HUES6 (cell line): ENCODE measurements at regions not wholly inside any gene's neighbourhood (a gene's known extent, or its start where the extent isn't known, plus 50 kb on each side); places are given as distances from the start of the nearest gene placed in this dataset.

Experiments used
- H3K27ac ChIP-seq: 2 replicates; pipeline ENCODE4 v1.7.0; 2013; ENCODE audit warnings: low read depth, mild to moderate bottlenecking, low read length, inconsistent platforms
- H3K27me3 ChIP-seq: 2 replicates; pipeline ENCODE4 v1.6.1; 2013; ENCODE audit warnings: low read length; ENCODE audit not compliant: control insufficient read depth, insufficient read depth
- H3K36me3 ChIP-seq: 2 replicates; pipeline ENCODE4 v1.6.1; 2013; ENCODE audit warnings: low read length; ENCODE audit not compliant: control insufficient read depth, insufficient read depth
- H3K4me1 ChIP-seq: 2 replicates; pipeline ENCODE4 v1.6.1; 2013; ENCODE audit warnings: low read length; ENCODE audit not compliant: control insufficient read depth, insufficient read depth
- H3K4me3 ChIP-seq: 2 replicates; pipeline ENCODE4 v1.5.1; 2013; ENCODE audit warnings: low read depth, low read length
- H3K9ac ChIP-seq: one replicate; pipeline ENCODE4 v1.6.1; 2013; ENCODE audit warnings: mild to moderate bottlenecking, low read length
- H3K9me3 ChIP-seq: 2 replicates; pipeline ENCODE4 v1.6.1; 2013; ENCODE audit warnings: low read depth, low read length; ENCODE audit not compliant: control insufficient read depth, insufficient read depth

DNA sequence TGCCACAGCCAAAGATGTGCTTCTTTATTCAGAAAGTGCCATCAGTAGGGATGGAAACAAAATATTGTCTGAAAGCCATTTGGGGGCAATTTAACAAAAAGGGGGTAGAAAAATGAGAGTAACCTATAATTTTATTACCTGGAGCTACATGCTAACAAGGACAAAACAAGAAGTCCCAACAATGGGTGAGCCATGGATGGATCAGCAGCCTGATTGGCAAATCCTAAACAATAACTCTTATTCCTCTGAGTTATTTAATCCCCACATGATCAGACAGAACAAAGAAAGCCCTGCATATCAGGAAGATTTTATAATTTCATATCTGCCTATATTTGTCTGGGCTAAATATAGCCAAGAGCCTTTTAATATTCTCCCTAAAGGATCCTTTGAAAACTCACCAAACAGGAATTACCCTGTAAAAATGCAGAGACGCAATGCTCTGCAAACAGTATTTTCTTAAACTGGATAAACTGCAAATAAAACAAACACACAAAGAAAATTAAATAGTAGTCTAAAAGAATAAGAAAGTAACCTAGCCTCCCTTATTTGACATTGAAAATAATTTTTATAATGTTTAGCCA lies 483.4 kb downstream of the ZNF608 start:
- H3K4me3 ChIP-seq, result no peak overlapping the region
- peak overlapping the region; percentile 67 for H3K27ac ChIP-seq
- H3K4me1 ChIP-seq, result peaks cover 43% of the 10 kb centered on the region
- H3K27me3 ChIP-seq, result no peaks in the 10 kb centered on the region
- H3K9me3 ChIP-seq, result no peaks in the 10 kb centered on the region
- H3K9ac ChIP-seq, result no peak overlapping the region
- no peaks in the 10 kb centered on the region for H3K36me3 ChIP-seq

- Histone ChIP-seq H3K36me3 (no peaks in the 10 kb centered on the region), H3K27ac (0 out of 2 replicates have a peak overlapping the region, but pooled peaks have one; percentile 67), H3K4me1 (peaks cover 43% of the 10 kb centered on the region), H3K9ac (no peak overlapping the region), H3K9me3 (no peaks in the 10 kb centered on the region), H3K27me3 (no peaks in the 10 kb centered on the region), H3K4me3 (no peak overlapping the region)
These were observed 484.0 kb downstream of the ZNF608 start for GRCh38 chr5:124262470-124262869.

- no peaks in the 10 kb centered on the region for H3K9me3 ChIP-seq
- H3K4me3 ChIP-seq, result no peak overlapping the region
- H3K4me1 ChIP-seq, result peaks cover 46% of the 10 kb centered on the region
- no peak overlapping the region for H3K27ac ChIP-seq
- no peaks in the 10 kb centered on the region for H3K27me3 ChIP-seq
- no peaks in the 10 kb centered on the region for H3K36me3 ChIP-seq
- H3K9ac ChIP-seq, result no peak overlapping the region
These were observed 484.6 kb downstream of the ZNF608 start for GRCh38 chr5:124261848-124262247.

GRCh38 chr5:124260921-124261515 lies 485.4 kb downstream of the ZNF608 start:
- Histone ChIP-seq H3K4me3 (no peak overlapping the region), H3K9ac (no peak overlapping the region), H3K9me3 (no peaks in the 10 kb centered on the region), H3K36me3 (no peaks in the 10 kb centered on the region), H3K27ac (no peak overlapping the region), H3K4me1 (peaks cover 46% of the 10 kb centered on the region), H3K27me3 (no peaks in the 10 kb centered on the region)

DNA sequence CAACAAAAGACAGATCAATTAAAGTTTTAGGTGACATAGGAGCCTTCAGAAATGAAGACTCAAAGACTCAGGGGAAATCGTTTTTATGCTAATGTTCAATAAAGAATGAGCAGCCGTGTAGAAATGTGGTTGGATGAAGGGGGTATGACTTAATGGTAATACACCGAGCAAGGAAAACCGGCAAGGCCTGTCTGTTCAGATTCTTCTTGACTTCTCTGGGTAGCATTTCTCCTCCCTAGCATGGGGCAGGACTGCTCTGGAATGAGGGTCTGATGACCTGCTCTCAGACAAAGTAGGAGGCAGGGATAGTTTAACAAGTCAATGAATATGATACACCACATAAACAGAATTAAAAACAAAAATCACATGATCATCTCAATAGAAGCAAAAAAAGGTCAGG lies 487.4 kb downstream of the ZNF608 start:
- Histone ChIP-seq H3K4me1 (peaks cover 37% of the 10 kb centered on the region), H3K9ac (no peak overlapping the region), H3K27me3 (no peaks in the 10 kb centered on the region), H3K4me3 (no peak overlapping the region), H3K36me3 (no peaks in the 10 kb centered on the region), H3K9me3 (no peaks in the 10 kb centered on the region), H3K27ac (no peak overlapping the region)

DNA sequence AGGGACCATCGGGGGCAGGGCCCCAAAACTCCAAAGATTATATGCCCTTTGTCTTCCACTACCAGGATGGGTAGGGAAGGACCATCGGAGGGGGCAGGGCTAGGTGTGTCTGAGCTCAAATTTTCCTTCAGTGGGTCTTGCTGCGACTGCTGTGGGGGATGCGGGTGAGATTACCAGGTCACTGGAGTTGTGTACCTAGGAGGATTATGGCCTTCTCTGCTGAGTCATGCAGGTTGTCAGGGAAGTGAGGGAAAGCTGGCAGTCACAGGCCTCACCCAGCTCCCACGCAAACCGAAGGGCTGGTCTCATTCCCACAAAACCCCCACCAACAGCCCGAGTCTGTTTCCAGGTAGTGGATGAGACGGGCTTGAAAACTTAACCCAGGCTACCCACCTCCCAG lies 489.4 kb downstream of the ZNF608 start:
- Histone ChIP-seq H3K9ac (no peak overlapping the region), H3K4me3 (no peak overlapping the region), H3K9me3 (no peaks in the 10 kb centered on the region), H3K27ac (no peak overlapping the region), H3K4me1 (peaks cover 22% of the 10 kb centered on the region), H3K36me3 (no peaks in the 10 kb centered on the region), H3K27me3 (no peaks in the 10 kb centered on the region)

- no peak overlapping the region for H3K27ac ChIP-seq
- no peak overlapping the region for H3K4me3 ChIP-seq
- no peak overlapping the region for H3K9ac ChIP-seq
- no peaks in the 10 kb centered on the region for H3K36me3 ChIP-seq
- peaks cover 8% of the 10 kb centered on the region; the same call in 1 of the 2 replicates for H3K4me1 ChIP-seq
- H3K9me3 ChIP-seq, result peaks cover 7% of the 10 kb centered on the region; the same call in 1 of the 2 replicates
- no peaks in the 10 kb centered on the region for H3K27me3 ChIP-seq
These were observed 493.1 kb downstream of the ZNF608 start for GRCh38 chr5:124253203-124253810.

GRCh38 chr5:124252747-124253146 lies 493.7 kb downstream of the ZNF608 start:
- Histone ChIP-seq H3K4me3 (no peak overlapping the region), H3K36me3 (no peaks in the 10 kb centered on the region), H3K9ac (no peak overlapping the region), H3K4me1 (peaks cover 8% of the 10 kb centered on the region; the same call in 1 of the 2 replicates), H3K9me3 (peaks cover 8% of the 10 kb centered on the region; the same call in 1 of the 2 replicates), H3K27me3 (no peaks in the 10 kb centered on the region), H3K27ac (no peak overlapping the region)

GRCh38 chr5:124252191-124252638 lies 494.2 kb downstream of the ZNF608 start:
- H3K4me3 ChIP-seq, result no peak overlapping the region
- H3K36me3 ChIP-seq, result no peaks in the 10 kb centered on the region
- H3K9ac ChIP-seq, result no peak overlapping the region
- peaks cover 6% of the 10 kb centered on the region; the same call in 1 of the 2 replicates for H3K4me1 ChIP-seq
- no peak overlapping the region for H3K27ac ChIP-seq
- no peaks in the 10 kb centered on the region for H3K27me3 ChIP-seq
- peaks cover 13% of the 10 kb centered on the region for H3K9me3 ChIP-seq

GRCh38 chr5:124245276-124245675 lies 501.2 kb downstream of the ZNF608 start:
- Histone ChIP-seq H3K9me3 (peaks cover 58% of the 10 kb centered on the region), H3K27me3 (no peaks in the 10 kb centered on the region), H3K9ac (no peak overlapping the region), H3K36me3 (peaks cover 11% of the 10 kb centered on the region), H3K27ac (no peak overlapping the region), H3K4me1 (no peaks in the 10 kb centered on the region), H3K4me3 (no peak overlapping the region)

GRCh38 chr5:124240732-124241131 lies 505.7 kb downstream of the ZNF608 start:
- Histone ChIP-seq H3K36me3 (peaks cover 15% of the 10 kb centered on the region), H3K27me3 (no peaks in the 10 kb centered on the region), H3K4me1 (peaks cover 17% of the 10 kb centered on the region), H3K4me3 (no peak overlapping the region), H3K9me3 (peaks cover 40% of the 10 kb centered on the region), H3K9ac (no peak overlapping the region), H3K27ac (no peak overlapping the region)
